ENCODE measurements at regions not wholly inside any gene's neighbourhood (a gene's known extent, or its start where the extent isn't known, plus 50 kb on each side); places are given as distances from the start of the nearest gene placed in this dataset.

DNA sequence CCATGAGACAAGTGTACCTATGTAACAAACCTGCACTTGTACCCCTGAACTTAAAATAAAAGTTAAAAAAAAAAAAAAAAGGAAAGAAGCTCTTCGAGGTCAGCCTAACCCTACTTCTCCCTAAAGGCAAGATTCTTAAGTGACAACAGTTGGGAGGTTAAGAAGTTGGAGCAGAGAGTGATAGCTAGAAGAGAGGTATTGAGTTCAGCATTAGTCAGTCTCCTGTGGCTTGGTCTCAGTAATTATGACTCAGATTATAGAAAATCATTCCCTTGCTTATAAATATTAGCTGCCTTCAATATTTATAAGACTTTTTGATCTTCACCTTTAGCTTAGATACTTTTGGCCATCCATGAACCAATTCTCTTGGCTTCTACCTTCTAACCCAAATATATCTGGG lies 926.8 kb upstream of the SLC39A10 start:
- H3K4me1 ChIP-seq (ENCODE audit: control insufficient read depth in 1 of 2, low read depth in 2 of 2) = no peaks in the 10 kb centered on the region
- no peak overlapping the region for H3K4me3 ChIP-seq
- H3K27me3 ChIP-seq (replicated peaks; ENCODE audit: insufficient read depth) = no peaks in the 10 kb centered on the region
- H3K9me3 ChIP-seq = no peaks in the 10 kb centered on the region
- ATAC-seq (ENCODE audit: insufficient number of reproducible peaks, low FRiP score, low read depth) (no peak), DNase-seq (ENCODE audit: low spot score) (no peak)
- no peak overlapping the region for H3K27ac ChIP-seq
- TF ChIP-seq, protein P1, sequence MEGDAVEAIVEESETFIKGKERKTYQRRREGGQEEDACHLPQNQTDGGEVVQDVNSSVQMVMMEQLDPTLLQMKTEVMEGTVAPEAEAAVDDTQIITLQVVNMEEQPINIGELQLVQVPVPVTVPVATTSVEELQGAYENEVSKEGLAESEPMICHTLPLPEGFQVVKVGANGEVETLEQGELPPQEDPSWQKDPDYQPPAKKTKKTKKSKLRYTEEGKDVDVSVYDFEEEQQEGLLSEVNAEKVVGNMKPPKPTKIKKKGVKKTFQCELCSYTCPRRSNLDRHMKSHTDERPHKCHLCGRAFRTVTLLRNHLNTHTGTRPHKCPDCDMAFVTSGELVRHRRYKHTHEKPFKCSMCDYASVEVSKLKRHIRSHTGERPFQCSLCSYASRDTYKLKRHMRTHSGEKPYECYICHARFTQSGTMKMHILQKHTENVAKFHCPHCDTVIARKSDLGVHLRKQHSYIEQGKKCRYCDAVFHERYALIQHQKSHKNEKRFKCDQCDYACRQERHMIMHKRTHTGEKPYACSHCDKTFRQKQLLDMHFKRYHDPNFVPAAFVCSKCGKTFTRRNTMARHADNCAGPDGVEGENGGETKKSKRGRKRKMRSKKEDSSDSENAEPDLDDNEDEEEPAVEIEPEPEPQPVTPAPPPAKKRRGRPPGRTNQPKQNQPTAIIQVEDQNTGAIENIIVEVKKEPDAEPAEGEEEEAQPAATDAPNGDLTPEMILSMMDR (IDR thresholded peaks at IDR 0.05) = no peak
- no peaks in the 10 kb centered on the region for H3K36me3 ChIP-seq

DNA sequence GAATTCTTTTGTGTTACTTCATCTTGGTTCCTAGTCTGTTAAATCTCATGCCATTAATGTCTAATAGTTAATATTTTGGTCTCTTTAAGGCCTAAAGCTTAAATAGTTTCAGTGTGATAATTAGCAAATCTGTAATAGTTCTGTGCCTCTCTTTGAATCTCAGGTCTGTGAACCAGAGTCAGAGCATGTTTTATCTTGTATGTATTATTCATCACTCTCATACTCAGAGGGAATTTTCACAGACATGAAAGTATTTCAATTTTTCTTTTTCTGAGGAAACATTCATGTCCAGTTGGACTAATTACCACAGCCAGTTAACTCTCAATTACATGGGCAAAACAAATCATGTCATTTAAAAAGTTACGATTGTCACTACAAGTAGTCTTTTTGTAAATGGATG lies 931.9 kb upstream of the SLC39A10 start:
- ATAC-seq (ENCODE audit: insufficient number of reproducible peaks, low FRiP score, low read depth) = no peak
- TF ChIP-seq, protein P1 (IDR thresholded peaks at IDR 0.05) = no peak
- no peaks in the 10 kb centered on the region for H3K27me3 ChIP-seq (replicated peaks; ENCODE audit: insufficient read depth)
- H3K27ac ChIP-seq = no peak overlapping the region
- DNase-seq (ENCODE audit: low spot score) = no peak
- H3K9me3 ChIP-seq = no peaks in the 10 kb centered on the region
- no peaks in the 10 kb centered on the region for H3K36me3 ChIP-seq
- no peaks in the 10 kb centered on the region for H3K4me1 ChIP-seq (ENCODE audit: control insufficient read depth in 1 of 2, low read depth in 2 of 2)
- no peak overlapping the region for H3K4me3 ChIP-seq

DNA sequence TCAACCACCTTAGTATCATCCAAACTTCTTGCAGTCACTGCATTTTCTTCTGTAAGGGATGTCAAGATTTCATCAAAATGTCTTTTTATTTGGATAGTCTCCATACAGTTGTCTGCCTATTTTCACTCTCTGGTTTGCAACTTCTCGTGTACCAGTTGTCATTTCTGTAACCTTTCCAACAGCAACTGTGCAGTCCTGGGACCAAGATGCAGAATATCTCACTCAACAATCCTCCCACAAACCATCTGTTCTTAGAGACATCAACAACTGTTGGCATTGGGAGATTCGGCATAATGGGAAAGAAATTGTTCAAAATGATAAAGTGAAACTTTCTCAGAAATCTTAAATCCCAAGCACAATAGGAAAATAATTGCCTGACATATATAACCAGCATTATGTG lies 933.6 kb upstream of the SLC39A10 start:
- TF ChIP-seq, protein P1 (IDR thresholded peaks at IDR 0.05) = no peak
- Histone ChIP-seq H3K27ac (no peak overlapping the region), H3K9me3 (no peaks in the 10 kb centered on the region), H3K36me3 (no peaks in the 10 kb centered on the region), H3K27me3 (replicated peaks; ENCODE audit: insufficient read depth) (no peaks in the 10 kb centered on the region), H3K4me3 (no peak overlapping the region), H3K4me1 (ENCODE audit: control insufficient read depth in 1 of 2, low read depth in 2 of 2) (no peaks in the 10 kb centered on the region)
- DNase-seq (ENCODE audit: low spot score) = no peak
- ATAC-seq (ENCODE audit: insufficient number of reproducible peaks, low FRiP score, low read depth) = no peak

DNA sequence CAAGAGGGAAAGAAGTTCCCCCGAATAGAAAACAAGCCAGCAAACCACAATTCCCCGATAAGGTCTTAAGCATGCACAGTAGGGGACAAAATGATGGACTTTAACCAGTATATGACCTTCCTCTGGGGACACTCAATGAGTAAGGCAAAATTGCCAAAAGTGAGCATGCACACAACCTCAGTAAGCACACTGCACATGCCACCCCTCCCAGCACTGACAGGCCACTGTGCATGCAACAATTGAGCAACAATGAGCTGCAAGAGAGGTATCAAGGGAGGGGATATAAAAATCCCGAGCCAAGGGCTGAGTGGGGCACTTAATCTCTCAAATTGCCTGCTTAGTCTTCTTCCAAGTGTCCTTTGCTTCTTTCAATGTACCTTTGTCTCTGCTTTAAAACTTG lies 935.8 kb upstream of the SLC39A10 start:
- no peaks in the 10 kb centered on the region for H3K9me3 ChIP-seq
- H3K27me3 ChIP-seq (replicated peaks; ENCODE audit: insufficient read depth) = no peaks in the 10 kb centered on the region
- no peaks in the 10 kb centered on the region for H3K36me3 ChIP-seq
- H3K27ac ChIP-seq = no peak overlapping the region
- H3K4me1 ChIP-seq (ENCODE audit: control insufficient read depth in 1 of 2, low read depth in 2 of 2) = no peaks in the 10 kb centered on the region
- no peak for ATAC-seq (ENCODE audit: insufficient number of reproducible peaks, low FRiP score, low read depth)
- TF ChIP-seq, protein P1 (IDR thresholded peaks at IDR 0.05) = no peak
- DNase-seq (ENCODE audit: low spot score) = no peak
- H3K4me3 ChIP-seq = no peak overlapping the region

DNA sequence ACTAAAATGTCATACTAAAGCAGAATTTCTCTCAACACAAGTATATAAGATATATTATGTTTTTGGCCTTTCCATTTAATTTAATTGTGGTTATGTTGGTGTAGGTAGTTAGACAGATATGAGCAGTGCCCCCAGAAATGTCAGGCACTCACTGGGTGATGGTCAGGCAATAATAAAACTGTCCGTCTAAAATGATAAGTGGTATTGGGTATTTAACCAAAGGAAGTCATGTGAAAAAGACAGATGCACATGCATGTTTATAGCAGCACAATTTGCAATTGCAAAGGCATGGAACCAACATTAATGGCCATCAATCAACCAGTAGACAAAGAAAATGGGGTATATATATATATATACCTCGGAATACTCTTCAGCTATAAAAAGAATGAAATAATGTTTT lies 936.6 kb upstream of the SLC39A10 start:
- Histone ChIP-seq H3K4me3 (no peak overlapping the region), H3K27me3 (replicated peaks; ENCODE audit: insufficient read depth) (no peaks in the 10 kb centered on the region), H3K9me3 (no peaks in the 10 kb centered on the region), H3K27ac (no peak overlapping the region), H3K36me3 (no peaks in the 10 kb centered on the region), H3K4me1 (ENCODE audit: control insufficient read depth in 1 of 2, low read depth in 2 of 2) (no peaks in the 10 kb centered on the region)
- ATAC-seq (ENCODE audit: insufficient number of reproducible peaks, low FRiP score, low read depth) (no peak), DNase-seq (ENCODE audit: low spot score) (no peak)
- TF ChIP-seq, protein P1 (IDR thresholded peaks at IDR 0.05) = no peak

All from thoracic aorta (tissue), 2 donors.